SK-N-SH (cell line): ENCODE measurements at regions not wholly inside any gene's neighbourhood (a gene's known extent, or its start where the extent isn't known, plus 50 kb on each side); places are given as distances from the start of the nearest gene placed in this dataset.
A peak's percentile ranks its signal among the peaks of the same experiment; 100 is the strongest.

Experiments used
- CTCF ChIA-PET: fragments of 300-600, 350-600 bp; formaldehyde crosslinking; extraction: SDS; loops from one replicate; lab custom pipeline; 2021; lab: Yijun Ruan, JAX
- POLR2A ChIA-PET: fragments of 350-600 bp; sonication (Branson Sonifier 250); formaldehyde crosslinking; extraction: SDS; loops from one replicate; lab custom pipeline; 2020; ENCODE audit warnings: antibody characterized with exemption, inconsistent platforms; lab: Yijun Ruan, JAX
- DNase-seq: peaks from one replicate; pipeline ENCODE4 v3.0.0; 2012
- H2AFZ ChIP-seq: fragments of 200-600 bp; sonication (generic); 2 replicates; pipeline ENCODE4 v1.8.1; 2016; ENCODE audit warnings: antibody characterized with exemption, mild to moderate bottlenecking, low read depth
- H3F3A ChIP-seq: fragments of 200-600 bp; sonication (generic); replicated peaks from 2 replicates; pipeline ENCODE3; 2016; ENCODE audit warnings: antibody characterized with exemption, mild to moderate bottlenecking; ENCODE audit not compliant: insufficient read depth
- H3K27ac ChIP-seq, 2 experiments: fragments of 200-500 bp in 1 of 2; fragments of 200-600 bp in 1 of 2; sonication (Bioruptor generic) in 1 of 2; sonication (generic), shearing (Covaris generic) in 1 of 2; 2 replicates each; pipeline versions ENCODE4 v1.5.1 to v1.6.1; 2014 to 2016; ENCODE audit warnings: low read depth in 2 of 2, inconsistent platforms in 1 of 2, low read length in 1 of 2, mild to moderate bottlenecking in 1 of 2, mixed read lengths in 1 of 2
- H3K27me3 ChIP-seq: fragments of 200-600 bp; sonication (generic), shearing (Covaris generic); 2 replicates; pipeline ENCODE4 v1.6.1; 2016; ENCODE audit warnings: mixed run types; ENCODE audit not compliant: insufficient read depth
- H3K36me3 ChIP-seq, 2 experiments: fragments of 200-500 bp in 1 of 2; fragments of 200-600 bp in 1 of 2; sonication (Bioruptor generic) in 1 of 2; sonication (generic) in 1 of 2; replicated peaks in 1 of 2; 2 replicates each; pipeline versions ENCODE3 to v1.5.1; 2014 to 2016; ENCODE audit warnings: low read length in 1 of 2, mild to moderate bottlenecking in 1 of 2; ENCODE audit not compliant: insufficient read depth in 2 of 2, control insufficient read depth in 1 of 2
- H3K4me1 ChIP-seq, 2 experiments: fragments of 200-500 bp in 1 of 2; fragments of 200-600 bp in 1 of 2; sonication (Bioruptor generic) in 1 of 2; sonication (generic), shearing (Covaris generic) in 1 of 2; 2 replicates each; pipeline versions ENCODE4 v1.5.1 to v1.6.1; 2014 to 2016; ENCODE audit warnings: low read depth in 1 of 2, low read length in 1 of 2, mixed run types in 1 of 2; ENCODE audit not compliant: insufficient read depth in 2 of 2, control insufficient read depth in 1 of 2
- H3K4me2 ChIP-seq: fragments of 200-600 bp; sonication (generic), shearing (Covaris generic); 2 replicates; pipeline ENCODE4 v1.6.1; 2017; ENCODE audit warnings: mixed run types
- H3K4me3 ChIP-seq, 2 experiments: fragments of 200-500 bp in 1 of 2; fragments of 200-600 bp in 1 of 2; sonication (Bioruptor generic) in 1 of 2; sonication (generic), shearing (Covaris generic) in 1 of 2; 2 replicates each; pipeline versions ENCODE4 v1.5.1 to v1.8.1; 2014 to 2016; ENCODE audit warnings: low read depth in 2 of 2, inconsistent platforms in 1 of 2, low read length in 1 of 2, mild to moderate bottlenecking in 1 of 2, mixed read lengths in 1 of 2, moderate library complexity in 1 of 2
- H3K79me2 ChIP-seq: fragments of 200-600 bp; sonication (generic); 2 replicates; pipeline ENCODE4 v1.8.1; 2017; ENCODE audit warnings: mild to moderate bottlenecking; ENCODE audit not compliant: insufficient read depth
- H3K9ac ChIP-seq: fragments of 200-600 bp; sonication (generic); 2 replicates; pipeline ENCODE4 v1.6.1; 2017; ENCODE audit warnings: mixed run types
- H3K9me2 ChIP-seq: fragments of 200-600 bp; sonication (generic); 2 replicates; pipeline ENCODE4 v1.6.1; 2017; ENCODE audit warnings: mixed run types
- H3K9me3 ChIP-seq: fragments of 200-600 bp; sonication (generic); 2 replicates; pipeline ENCODE4 v1.6.1; 2017; ENCODE audit warnings: mixed run types, mild to moderate bottlenecking, moderate library complexity
- H4K20me1 ChIP-seq: fragments of 200-600 bp; sonication (generic); 2 replicates; pipeline ENCODE4 v1.6.1; 2017; ENCODE audit warnings: mild to moderate bottlenecking, mixed run types; ENCODE audit not compliant: insufficient read depth
- CHD2 ChIP-seq: fragments of 150-350 bp; IDR thresholded peaks from 2 replicates; pipeline ENCODE4 v1.6.1; 2018; ENCODE audit warnings: low read length; ENCODE audit not compliant: partially characterized antibody
- CTCF ChIP-seq: fragments of 200-600 bp; sonication (generic); IDR thresholded peaks from 2 replicates; pipeline ENCODE4 v1.6.1; 2017; ENCODE audit warnings: antibody characterized with exemption, mild to moderate bottlenecking, moderate library complexity
- ELF1 ChIP-seq: IDR thresholded peaks from 2 replicates; pipeline ENCODE4 v1.4.0; 2012
- EP300 ChIP-seq, 2 experiments: IDR thresholded peaks; 2 replicates each; pipeline versions ENCODE4 v1.4.0 to v1.6.1; 2012; ENCODE audit warnings: borderline replicate concordance in 1 of 2, low read depth in 1 of 2, low read length in 1 of 2
- EZH2phosphoT487 ChIP-seq: fragments of 200-600 bp; sonication (generic); IDR thresholded peaks from 2 replicates; pipeline ENCODE4 v1.6.1; 2017; ENCODE audit warnings: low read depth, mixed run types, mild to moderate bottlenecking, antibody characterized with exemption, moderate library complexity, borderline replicate concordance
- FOXJ3 ChIP-seq: sonication (generic); formaldehyde crosslinking; IDR thresholded peaks from 2 replicates; pipeline ENCODE4 v1.5.1; 2020; ENCODE audit warnings: mild to moderate bottlenecking, missing genetic modification reagents
- FOXM1 ChIP-seq: IDR thresholded peaks from 2 replicates; pipeline ENCODE4 v1.4.0; 2012; ENCODE audit warnings: low read depth, mild to moderate bottlenecking
- IRF3 ChIP-seq: fragments of 150-350 bp; IDR thresholded peaks from 2 replicates; pipeline ENCODE4 v1.6.1; 2016; ENCODE audit warnings: mild to moderate bottlenecking, low read depth, low read length
- RCOR1 ChIP-seq: fragments of 150-350 bp; IDR thresholded peaks from 2 replicates; pipeline ENCODE4 v1.6.1; 2017; ENCODE audit warnings: antibody characterized with exemption, low read length
- SMC3 ChIP-seq: IDR thresholded peaks from 2 replicates; pipeline ENCODE4 v1.6.1; 2012; ENCODE audit warnings: low read depth, low read length, improper control_type of control experiment
- TAF1 ChIP-seq: IDR thresholded peaks from 2 replicates; pipeline ENCODE4 v1.6.1; 2012; ENCODE audit warnings: low read depth, mild to moderate bottlenecking, low read length, moderate library complexity, borderline replicate concordance
- WGBS: methylation state at CpG from one replicate; pipeline ENCODE4 v1.1.6; 2017; ENCODE audit warnings: low lambda C conversion rate; 5-methylcytosine and 5-hydroxymethylcytosine counted together
- TF ChIP-seq, protein P1 (sequence below): IDR thresholded peaks from 2 replicates; pipeline ENCODE4; 2012

DNA sequence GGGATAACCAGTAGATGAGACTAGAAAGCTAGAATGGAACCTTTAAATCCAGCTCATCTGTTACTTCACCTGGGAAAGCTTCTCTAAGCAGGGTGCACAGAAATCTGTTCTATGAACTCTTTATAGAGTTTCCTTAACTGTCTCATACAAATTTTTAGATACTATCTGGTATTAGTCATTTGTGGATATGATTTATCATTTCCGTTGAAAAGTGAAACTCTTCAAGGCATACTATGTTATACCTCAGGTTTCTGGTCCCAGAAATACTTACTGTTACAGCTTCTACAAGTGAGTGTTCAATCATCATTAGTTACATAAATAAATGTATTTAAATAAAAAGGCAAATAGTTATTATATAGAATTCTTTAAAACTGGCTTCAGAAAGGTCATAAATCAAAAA is 298.3 kb upstream of the AGA start (continued):
- TF ChIP-seq, protein P1, sequence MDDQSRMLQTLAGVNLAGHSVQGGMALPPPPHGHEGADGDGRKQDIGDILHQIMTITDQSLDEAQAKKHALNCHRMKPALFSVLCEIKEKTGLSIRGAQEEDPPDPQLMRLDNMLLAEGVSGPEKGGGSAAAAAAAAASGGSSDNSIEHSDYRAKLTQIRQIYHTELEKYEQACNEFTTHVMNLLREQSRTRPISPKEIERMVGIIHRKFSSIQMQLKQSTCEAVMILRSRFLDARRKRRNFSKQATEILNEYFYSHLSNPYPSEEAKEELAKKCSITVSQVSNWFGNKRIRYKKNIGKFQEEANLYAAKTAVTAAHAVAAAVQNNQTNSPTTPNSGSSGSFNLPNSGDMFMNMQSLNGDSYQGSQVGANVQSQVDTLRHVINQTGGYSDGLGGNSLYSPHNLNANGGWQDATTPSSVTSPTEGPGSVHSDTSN, result peak; percentile 25; the same call in 1 of the 2 replicates
- no peak for TF ChIP-seq FOXM1
- no peak for TF ChIP-seq EP300 (IDR thresholded peaks at IDR 0.05; ENCODE audit: borderline replicate concordance in 1 of 2, low read depth in 1 of 2, low read length in 1 of 2)
- no peak for TF ChIP-seq RCOR1

GRCh38 chr4:177759729-177760128 is 317.5 kb upstream of the AGA start:
- no peaks in the 10 kb centered on the region for H3K9me2 ChIP-seq
- no peak overlapping the region for H3K4me3 ChIP-seq
- no peaks in the 10 kb centered on the region for H3K79me2 ChIP-seq
- no peak overlapping the region for H3K9ac ChIP-seq
- H3K9me3 ChIP-seq, result no peaks in the 10 kb centered on the region
- peaks cover 12% of the 10 kb centered on the region; the same call in 1 of the 2 replicates for H3K27me3 ChIP-seq
- no peak overlapping the region for H3K4me2 ChIP-seq
- no peak overlapping the region for H2AFZ ChIP-seq
- DNase-seq, result no peak
- no peak overlapping the region for H3K27ac ChIP-seq
- no peaks in the 10 kb centered on the region for H3K36me3 ChIP-seq
- 14% methylated on average over 3 of the region's 3 CpGs for WGBS
- no peaks in the 10 kb centered on the region for H4K20me1 ChIP-seq
- TF ChIP-seq CHD2, result no peak
- TF ChIP-seq, protein P1, result no peak
- no peak for TF ChIP-seq IRF3
- TF ChIP-seq FOXJ3 (CRISPR knock-in tag), result no peak
- TF ChIP-seq EZH2phosphoT487, result no peak
- TF ChIP-seq ELF1, result no peak
- no peak for TF ChIP-seq SMC3
- ChIA-PET CTCF (interaction anchor here (0.5 kb wide), 1 partner anchor 1980 kb away, joined by 3 read pairs; no protein-coding TSS in a partner anchor), POLR2A (no interaction called here)
- no peaks in the 10 kb centered on the region for H3F3A ChIP-seq
- no peaks in the 10 kb centered on the region for H3K4me1 ChIP-seq

DNA sequence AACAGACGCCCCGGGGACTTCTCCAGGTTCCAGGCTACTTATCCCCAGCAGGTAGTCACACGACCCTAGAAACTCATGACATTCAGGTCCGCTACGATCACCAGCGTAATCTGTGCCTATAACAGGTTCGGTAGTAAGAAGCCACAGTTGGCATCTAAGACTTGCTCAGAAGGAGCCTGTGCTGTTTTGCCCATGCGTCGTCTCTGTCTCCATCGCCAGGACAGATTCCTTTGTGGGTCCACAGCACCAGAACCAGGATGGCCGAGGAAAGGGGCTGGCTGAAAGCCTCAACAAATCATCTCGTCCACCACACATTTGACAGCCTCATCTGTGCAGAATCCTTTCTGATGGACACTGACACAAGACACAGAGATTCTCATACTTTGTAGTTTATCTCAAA is 319.5 kb upstream of the AGA start:
- TF ChIP-seq CTCF (no peak), TAF1 (no peak)
- TF ChIP-seq, protein P1, result no peak
- H3K9me3 ChIP-seq, result no peaks in the 10 kb centered on the region

More for the DNA sequence above, 319.5 kb upstream of the AGA start:
- CTCF ChIA-PET, result no interaction called here
- no peaks in the 10 kb centered on the region for H3K4me1 ChIP-seq
- POLR2A ChIA-PET, result no interaction called here
- H3K9me2 ChIP-seq, result no peaks in the 10 kb centered on the region
- no peak overlapping the region for H3K9ac ChIP-seq
- H3K4me2 ChIP-seq, result no peak overlapping the region
- H3K27me3 ChIP-seq, result no peaks in the 10 kb centered on the region; the same call in 1 of the 2 replicates
- H3F3A ChIP-seq, result no peaks in the 10 kb centered on the region
- no peak overlapping the region for H3K27ac ChIP-seq
- WGBS, result 15% methylated on average over 12 of the region's 12 CpGs
- H4K20me1 ChIP-seq, result no peaks in the 10 kb centered on the region
- DNase-seq, result no peak
- no peaks in the 10 kb centered on the region for H3K79me2 ChIP-seq
- no peak overlapping the region for H2AFZ ChIP-seq
- no peak overlapping the region for H3K4me3 ChIP-seq
- no peaks in the 10 kb centered on the region for H3K36me3 ChIP-seq
